ENCODE measurements at regions not wholly inside any gene's neighbourhood (a gene's known extent, or its start where the extent isn't known, plus 50 kb on each side); places are given as distances from the start of the nearest gene placed in this dataset.

GRCh38 chr10:33448421-33449140 lies 114.1 kb upstream of the NRP1 start:
- no peaks in the 10 kb centered on the region for H3K27me3 ChIP-seq (ENCODE audit: control insufficient read depth, low read length)
- TF ChIP-seq CTCF (IDR thresholded peaks at IDR 0.05; ENCODE audit: low read depth, low read length, poor library complexity, severe bottlenecking) (no peak), EZH2phosphoT487 (IDR thresholded peaks at IDR 0.05; ENCODE audit: borderline replicate concordance, low read length) (no peak)

GRCh38 chr10:33441561-33441960 lies 107.1 kb upstream of the NRP1 start:
- H3K4me2 ChIP-seq (ENCODE audit: low read length), result no peak overlapping the region
- no peak for TF ChIP-seq CTCF (IDR thresholded peaks at IDR 0.05; ENCODE audit: low read depth, low read length, poor library complexity, severe bottlenecking)
- no peak for TF ChIP-seq EZH2phosphoT487 (IDR thresholded peaks at IDR 0.05; ENCODE audit: borderline replicate concordance, low read length)
- no peaks in the 10 kb centered on the region for H3K4me1 ChIP-seq (ENCODE audit: control insufficient read depth, low read length)
- no peaks in the 10 kb centered on the region for H3K79me2 ChIP-seq (ENCODE audit: control insufficient read depth, low read length)
- no peak overlapping the region for H3K4me3 ChIP-seq (ENCODE audit: low read length)
- no peaks in the 10 kb centered on the region for H4K20me1 ChIP-seq (ENCODE audit: control insufficient read depth, insufficient read depth, low read depth, low read length)
- H3K27me3 ChIP-seq (ENCODE audit: control insufficient read depth, low read length), result no peaks in the 10 kb centered on the region
- H3K27ac ChIP-seq (ENCODE audit: low read depth, low read length), result no peak overlapping the region
- H3K36me3 ChIP-seq (ENCODE audit: control insufficient read depth, low read length), result no peaks in the 10 kb centered on the region
- no peaks in the 10 kb centered on the region for H3F3A ChIP-seq (ENCODE audit: control insufficient read depth, insufficient read depth)
- no peaks in the 10 kb centered on the region for H3K9me2 ChIP-seq (replicated peaks; ENCODE audit: control insufficient read depth, low read length)
- no peaks in the 10 kb centered on the region for H3K9me3 ChIP-seq (ENCODE audit: control insufficient read depth, insufficient read depth, low read length)

More at GRCh38 chr10:33448421-33449140, 114.1 kb upstream of the NRP1 start:
- H3K9me2 ChIP-seq (replicated peaks; ENCODE audit: control insufficient read depth, low read length), result no peaks in the 10 kb centered on the region
- H3K27ac ChIP-seq (ENCODE audit: low read depth, low read length), result no peak overlapping the region
- no peaks in the 10 kb centered on the region for H4K20me1 ChIP-seq (ENCODE audit: control insufficient read depth, insufficient read depth, low read depth, low read length)
- no peaks in the 10 kb centered on the region for H3K36me3 ChIP-seq (ENCODE audit: control insufficient read depth, low read length)
- H3K4me3 ChIP-seq (ENCODE audit: low read length), result no peak overlapping the region
- H3K79me2 ChIP-seq (ENCODE audit: control insufficient read depth, low read length), result no peaks in the 10 kb centered on the region
- no peaks in the 10 kb centered on the region for H3F3A ChIP-seq (ENCODE audit: control insufficient read depth, insufficient read depth)
- no peaks in the 10 kb centered on the region for H3K4me1 ChIP-seq (ENCODE audit: control insufficient read depth, low read length)
- H3K9me3 ChIP-seq (ENCODE audit: control insufficient read depth, insufficient read depth, low read length), result no peaks in the 10 kb centered on the region
- no peak overlapping the region for H3K4me2 ChIP-seq (ENCODE audit: low read length)

GRCh38 chr10:33434933-33435332 lies 100.5 kb upstream of the NRP1 start:
- H3K27me3 ChIP-seq (ENCODE audit: control insufficient read depth, low read length), result no peaks in the 10 kb centered on the region
- H3K36me3 ChIP-seq (ENCODE audit: control insufficient read depth, low read length), result no peaks in the 10 kb centered on the region
- H3K79me2 ChIP-seq (ENCODE audit: control insufficient read depth, low read length), result no peaks in the 10 kb centered on the region
- H3F3A ChIP-seq (ENCODE audit: control insufficient read depth, insufficient read depth), result no peaks in the 10 kb centered on the region
- H4K20me1 ChIP-seq (ENCODE audit: control insufficient read depth, insufficient read depth, low read depth, low read length), result no peaks in the 10 kb centered on the region
- H3K9me3 ChIP-seq (ENCODE audit: control insufficient read depth, insufficient read depth, low read length), result no peaks in the 10 kb centered on the region
- no peaks in the 10 kb centered on the region for H3K4me1 ChIP-seq (ENCODE audit: control insufficient read depth, low read length)
- H3K27ac ChIP-seq (ENCODE audit: low read depth, low read length), result no peak overlapping the region
- H3K4me2 ChIP-seq (ENCODE audit: low read length), result no peak overlapping the region
- H3K9me2 ChIP-seq (replicated peaks; ENCODE audit: control insufficient read depth, low read length), result no peaks in the 10 kb centered on the region
- TF ChIP-seq EZH2phosphoT487 (IDR thresholded peaks at IDR 0.05; ENCODE audit: borderline replicate concordance, low read length), result no peak
- no peak for TF ChIP-seq CTCF (IDR thresholded peaks at IDR 0.05; ENCODE audit: low read depth, low read length, poor library complexity, severe bottlenecking)
- no peak overlapping the region for H3K4me3 ChIP-seq (ENCODE audit: low read length)
